ENCODE measurements at regions not wholly inside any gene's neighbourhood (a gene's known extent, or its start where the extent isn't known, plus 50 kb on each side); places are given as distances from the start of the nearest gene placed in this dataset.
A peak's percentile ranks its signal among the peaks of the same experiment; 100 is the strongest.

- intact Hi-C loops (cut with DNase I; ENCODE audit: low total_unique reads), result no loop called here
- 58 to 76% (median 63%) methylated on average over 3 of the region's 3 CpGs for WGBS, 5 donors
- Histone ChIP-seq H3K4me1 (no peaks in the 10 kb centered on the region), H3K27me3 (replicated peaks in 1 of 7) (no peaks in the 10 kb centered on the region), H3K27ac (no peak overlapping the region), H3K9me3 (peaks cover 0 to 22% (median 13%) of the 10 kb centered on the region in 8 donors), H3K4me3 (no peak overlapping the region), H3K36me3 (no peaks in the 10 kb centered on the region)
- TF ChIP-seq POLR2AphosphoS5 (IDR thresholded peaks at IDR 0.05) (no peak), CTCF (IDR thresholded peaks at IDR 0.05 in 8 of 11, conservative IDR thresholded peaks at IDR 0.05 in 3 of 11) (no peak), POLR2A (IDR thresholded peaks at IDR 0.05) (no peak)
- DNase-seq, result no peak
Measured at GRCh38 chr7:142681314-142682092, 67.8 kb upstream of the PRSS1 start.

GRCh38 chr7:142671506-142671905 lies 77.8 kb upstream of the PRSS1 start:
- Histone ChIP-seq H3K27ac (no peak overlapping the region), H3K4me3 (no peak overlapping the region), H3K9me3 (no peaks in the 10 kb centered on the region), H3K27me3 (replicated peaks in 1 of 7) (no peaks in the 10 kb centered on the region), H3K36me3 (no peaks in the 10 kb centered on the region), H3K4me1 (peaks cover 3 to 23% (median 9%) of the 10 kb centered on the region in 6 donors)
- no peak for DNase-seq
- TF ChIP-seq POLR2A (IDR thresholded peaks at IDR 0.05) (no peak), CTCF (IDR thresholded peaks at IDR 0.05 in 8 of 11, conservative IDR thresholded peaks at IDR 0.05 in 3 of 11) (no peak), POLR2AphosphoS5 (IDR thresholded peaks at IDR 0.05) (no peak)
- intact Hi-C loops (cut with DNase I; ENCODE audit: low total_unique reads), result no loop called here
- 22 to 35% (median 32%) methylated on average over 2 of the region's 2 CpGs for WGBS, 5 donors

GRCh38 chr7:142670511-142670910 lies 78.8 kb upstream of the PRSS1 start:
- Histone ChIP-seq H3K4me1 (peaks cover 3 to 23% (median 9%) of the 10 kb centered on the region in 6 donors), H3K4me3 (no peak overlapping the region), H3K36me3 (no peaks in the 10 kb centered on the region), H3K27ac (no peak overlapping the region), H3K9me3 (no peaks in the 10 kb centered on the region), H3K27me3 (replicated peaks in 1 of 7) (no peaks in the 10 kb centered on the region)
- TF ChIP-seq POLR2AphosphoS5 (IDR thresholded peaks at IDR 0.05), result no peak
- no peak for TF ChIP-seq POLR2A (IDR thresholded peaks at IDR 0.05)
- no peak for TF ChIP-seq CTCF (IDR thresholded peaks at IDR 0.05 in 8 of 11, conservative IDR thresholded peaks at IDR 0.05 in 3 of 11)
- WGBS, 5 donors, result 23 to 78% (median 65%) methylated on average over 1 of the region's 1 CpG
- intact Hi-C loops (cut with DNase I; ENCODE audit: low total_unique reads), result no loop called here
- DNase-seq, result no peak

GRCh38 chr7:142669074-142669654 lies 80.1 kb upstream of the PRSS1 start:
- no peak overlapping the region for H3K27ac ChIP-seq
- no peak overlapping the region for H3K4me3 ChIP-seq
- TF ChIP-seq CTCF (IDR thresholded peaks at IDR 0.05 in 8 of 11, conservative IDR thresholded peaks at IDR 0.05 in 3 of 11) (peak in 7 of 11 experiments; percentile 14 to 50 (median 32)), POLR2A (IDR thresholded peaks at IDR 0.05) (no peak)
- intact Hi-C loops (cut with DNase I; ENCODE audit: low total_unique reads), result loop anchor here (10.0 kb wide), 1 partner anchor 146 kb away; no protein-coding TSS in a partner anchor
- H3K4me1 ChIP-seq, result peaks cover 3 to 23% (median 9%) of the 10 kb centered on the region in 6 donors
- no peak for DNase-seq
- 30 to 41% (median 33%) methylated on average over 2 of the region's 2 CpGs for WGBS, 5 donors
- no peaks in the 10 kb centered on the region for H3K36me3 ChIP-seq
- no peaks in the 10 kb centered on the region for H3K27me3 ChIP-seq (replicated peaks in 1 of 7)
- H3K9me3 ChIP-seq, result no peaks in the 10 kb centered on the region

Measured in spleen (tissue), 11 donors.